ENCODE measurements at regions not wholly inside any gene's neighbourhood (a gene's known extent, or its start where the extent isn't known, plus 50 kb on each side); places are given as distances from the start of the nearest gene placed in this dataset.

GRCh38 chr5:114686356-114686755 lies 324.5 kb downstream of the KCNN2 start:
- Histone ChIP-seq H3K27me3 (no peaks in the 10 kb centered on the region), H3K9me3 (peaks cover 0 to 11% (median 0%) of the 10 kb centered on the region in 11 donors), H3K36me3 (no peaks in the 10 kb centered on the region), H3K4me3 (no peak overlapping the region), H3K4me1 (no peaks in the 10 kb centered on the region), H3K27ac (no peak overlapping the region)
- intact Hi-C loops (cut with DNase I): no loop called here
- WGBS, 2 donors: 47 to 65% methylated on average over 1 of the region's 1 CpG
- DNase-seq (no peak), ATAC-seq (no peak)
- TF ChIP-seq, protein P1, sequence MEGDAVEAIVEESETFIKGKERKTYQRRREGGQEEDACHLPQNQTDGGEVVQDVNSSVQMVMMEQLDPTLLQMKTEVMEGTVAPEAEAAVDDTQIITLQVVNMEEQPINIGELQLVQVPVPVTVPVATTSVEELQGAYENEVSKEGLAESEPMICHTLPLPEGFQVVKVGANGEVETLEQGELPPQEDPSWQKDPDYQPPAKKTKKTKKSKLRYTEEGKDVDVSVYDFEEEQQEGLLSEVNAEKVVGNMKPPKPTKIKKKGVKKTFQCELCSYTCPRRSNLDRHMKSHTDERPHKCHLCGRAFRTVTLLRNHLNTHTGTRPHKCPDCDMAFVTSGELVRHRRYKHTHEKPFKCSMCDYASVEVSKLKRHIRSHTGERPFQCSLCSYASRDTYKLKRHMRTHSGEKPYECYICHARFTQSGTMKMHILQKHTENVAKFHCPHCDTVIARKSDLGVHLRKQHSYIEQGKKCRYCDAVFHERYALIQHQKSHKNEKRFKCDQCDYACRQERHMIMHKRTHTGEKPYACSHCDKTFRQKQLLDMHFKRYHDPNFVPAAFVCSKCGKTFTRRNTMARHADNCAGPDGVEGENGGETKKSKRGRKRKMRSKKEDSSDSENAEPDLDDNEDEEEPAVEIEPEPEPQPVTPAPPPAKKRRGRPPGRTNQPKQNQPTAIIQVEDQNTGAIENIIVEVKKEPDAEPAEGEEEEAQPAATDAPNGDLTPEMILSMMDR (IDR thresholded peaks at IDR 0.05): no peak

GRCh38 chr5:114678778-114679177 lies 316.9 kb downstream of the KCNN2 start:
- 61 to 63% methylated on average over 1 of the region's 1 CpG for WGBS, 2 donors
- no peaks in the 10 kb centered on the region for H3K9me3 ChIP-seq
- H3K4me1 ChIP-seq: no peaks in the 10 kb centered on the region
- no peaks in the 10 kb centered on the region for H3K27me3 ChIP-seq
- no peaks in the 10 kb centered on the region for H3K36me3 ChIP-seq
- TF ChIP-seq, protein P1 (IDR thresholded peaks at IDR 0.05): no peak
- intact Hi-C loops (cut with DNase I): no loop called here
- no peak for DNase-seq
- no peak overlapping the region for H3K27ac ChIP-seq
- no peak for ATAC-seq
- no peak overlapping the region for H3K4me3 ChIP-seq

- Histone ChIP-seq H3K4me3 (no peak overlapping the region), H3K36me3 (no peaks in the 10 kb centered on the region), H3K4me1 (no peaks in the 10 kb centered on the region), H3K9me3 (peaks cover 0 to 6% (median 0%) of the 10 kb centered on the region in 11 donors), H3K27ac (no peak overlapping the region), H3K27me3 (peaks cover 0 to 4% (median 0%) of the 10 kb centered on the region in 7 donors)
- DNase-seq: no peak
- WGBS, 2 donors: 54 to 64% methylated on average over 2 of the region's 2 CpGs
- TF ChIP-seq, protein P1 (IDR thresholded peaks at IDR 0.05): no peak
- ATAC-seq: no peak
- intact Hi-C loops (cut with DNase I): no loop called here
These were observed 303.7 kb downstream of the KCNN2 start for GRCh38 chr5:114665551-114665950.

DNA sequence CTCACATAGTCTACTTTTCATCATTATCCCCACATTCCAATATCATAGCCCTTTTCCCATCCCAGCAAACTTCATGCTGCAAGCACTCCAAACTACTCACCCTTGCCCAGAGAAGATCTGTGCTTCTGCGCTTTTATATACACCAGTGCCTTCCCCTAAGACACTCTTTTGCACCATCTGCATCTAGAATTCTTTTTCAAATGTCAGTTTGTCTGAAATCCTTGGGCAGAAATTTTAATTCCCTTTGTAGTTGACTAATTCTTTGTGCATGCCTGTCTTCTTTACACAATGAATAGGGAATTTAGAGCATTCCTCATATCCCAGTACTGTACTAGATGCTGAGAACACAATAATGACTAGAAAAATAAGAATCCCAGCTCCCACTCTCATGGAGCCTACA lies 298.9 kb downstream of the KCNN2 start:
- DNase-seq: no peak
- Histone ChIP-seq H3K4me3 (no peak overlapping the region), H3K27me3 (peaks cover 0 to 8% (median 0%) of the 10 kb centered on the region in 7 donors), H3K9me3 (peaks cover 0 to 3% (median 0%) of the 10 kb centered on the region in 11 donors), H3K36me3 (no peaks in the 10 kb centered on the region), H3K4me1 (no peaks in the 10 kb centered on the region), H3K27ac (no peak overlapping the region)
- TF ChIP-seq, protein P1 (IDR thresholded peaks at IDR 0.05): no peak
- no peak for ATAC-seq
- WGBS, 2 donors: 90 to 91% methylated on average over 1 of the region's 1 CpG
- intact Hi-C loops (cut with DNase I): no loop called here
